EL (cell line): ENCODE measurements at regions not wholly inside any gene's neighbourhood (a gene's known extent, or its start where the extent isn't known, plus 50 kb on each side); places are given as distances from the start of the nearest gene placed in this dataset.

Experiments used
- DNase-seq: peaks from one replicate; pipeline ENCODE4 v3.0.0-alpha.2; 2016

GRCh38 chr7:156116514-156117215 is 304.4 kb upstream of the SHH start:
- no peak for DNase-seq

GRCh38 chr7:156115582-156115981 is 303.3 kb upstream of the SHH start:
- no peak for DNase-seq

DNA sequence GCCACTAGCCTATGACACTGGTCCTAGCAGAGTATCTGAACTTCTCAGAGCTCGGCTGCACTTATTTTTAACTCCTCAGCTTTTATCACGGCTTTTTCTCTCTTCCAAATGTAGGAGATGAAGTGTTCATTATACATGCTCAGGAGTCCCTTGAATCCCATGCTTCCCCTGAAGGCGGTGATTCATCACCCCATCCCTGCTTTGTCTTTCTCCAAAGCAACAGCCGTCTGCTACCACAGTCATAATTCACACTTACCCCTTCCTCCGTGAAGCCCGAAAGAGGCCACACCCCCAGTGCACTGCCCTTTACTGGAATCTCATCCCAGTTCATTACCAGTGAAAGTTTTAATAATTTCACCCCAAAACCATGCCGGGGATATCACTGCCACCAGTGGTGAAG is 301.5 kb upstream of the SHH start:
- DNase-seq = no peak

GRCh38 chr7:156109988-156110387 is 297.7 kb upstream of the SHH start:
- DNase-seq = no peak

DNA sequence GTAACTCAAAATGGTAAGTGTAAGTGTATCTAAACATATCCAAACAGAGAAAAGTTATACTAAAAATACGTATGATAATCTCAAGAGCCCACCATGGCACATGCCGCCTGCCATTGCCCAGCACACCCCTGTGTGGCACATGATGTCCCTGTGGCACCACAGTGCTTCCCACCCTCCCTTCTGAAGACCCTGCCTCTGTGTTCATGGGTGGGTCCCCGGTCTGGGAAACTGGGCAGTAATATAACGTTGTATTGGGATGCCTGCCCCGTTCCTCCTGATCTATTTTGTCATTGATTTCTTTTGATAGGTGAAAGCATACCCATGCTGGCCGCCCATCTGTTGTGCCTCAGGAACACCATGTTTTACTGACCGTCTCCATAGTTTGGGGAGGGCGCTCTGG is 296.8 kb upstream of the SHH start:
- DNase-seq = no peak

GRCh38 chr7:156107957-156108356 is 295.7 kb upstream of the SHH start:
- no peak for DNase-seq

GRCh38 chr7:156106107-156106426 is 293.8 kb upstream of the SHH start:
- DNase-seq = no peak

DNA sequence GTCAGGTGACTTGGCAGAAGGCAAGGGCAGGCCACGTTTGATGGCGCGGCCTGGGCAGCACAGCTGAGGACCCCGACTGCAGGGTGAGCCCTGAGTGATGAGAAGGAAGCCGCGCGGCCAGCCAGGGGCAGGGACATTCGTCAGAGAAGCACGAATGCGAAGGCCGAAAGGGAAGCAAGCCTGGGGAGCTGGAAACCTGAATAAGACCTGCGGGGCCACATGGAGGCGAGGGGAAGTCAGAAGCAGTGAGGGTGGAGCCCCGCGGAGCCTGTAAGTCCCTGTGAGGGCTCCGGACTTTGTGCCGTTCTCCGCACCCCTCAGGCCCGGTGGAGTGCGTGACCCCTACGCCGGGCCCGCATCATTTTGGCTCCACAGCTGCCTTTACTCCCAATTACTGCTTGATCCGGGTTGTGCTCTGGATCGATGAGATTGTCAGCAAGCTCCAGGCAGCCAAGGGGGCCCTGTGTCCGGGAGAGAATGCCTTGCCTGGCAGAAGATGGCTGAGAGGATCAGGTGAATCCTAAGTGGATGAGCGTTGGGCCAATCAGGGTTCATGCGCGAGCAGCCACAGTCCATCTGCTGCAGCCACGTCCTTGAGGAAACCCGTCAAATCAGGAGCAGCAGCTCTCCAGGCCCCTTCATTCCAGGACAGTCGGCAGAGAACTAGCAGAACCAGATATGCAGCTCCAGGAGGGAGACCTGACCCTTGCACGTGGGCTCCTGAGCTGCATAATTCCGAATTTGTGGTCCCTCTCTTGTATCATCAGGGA is 293.3 kb upstream of the SHH start:
- no peak for DNase-seq

DNA sequence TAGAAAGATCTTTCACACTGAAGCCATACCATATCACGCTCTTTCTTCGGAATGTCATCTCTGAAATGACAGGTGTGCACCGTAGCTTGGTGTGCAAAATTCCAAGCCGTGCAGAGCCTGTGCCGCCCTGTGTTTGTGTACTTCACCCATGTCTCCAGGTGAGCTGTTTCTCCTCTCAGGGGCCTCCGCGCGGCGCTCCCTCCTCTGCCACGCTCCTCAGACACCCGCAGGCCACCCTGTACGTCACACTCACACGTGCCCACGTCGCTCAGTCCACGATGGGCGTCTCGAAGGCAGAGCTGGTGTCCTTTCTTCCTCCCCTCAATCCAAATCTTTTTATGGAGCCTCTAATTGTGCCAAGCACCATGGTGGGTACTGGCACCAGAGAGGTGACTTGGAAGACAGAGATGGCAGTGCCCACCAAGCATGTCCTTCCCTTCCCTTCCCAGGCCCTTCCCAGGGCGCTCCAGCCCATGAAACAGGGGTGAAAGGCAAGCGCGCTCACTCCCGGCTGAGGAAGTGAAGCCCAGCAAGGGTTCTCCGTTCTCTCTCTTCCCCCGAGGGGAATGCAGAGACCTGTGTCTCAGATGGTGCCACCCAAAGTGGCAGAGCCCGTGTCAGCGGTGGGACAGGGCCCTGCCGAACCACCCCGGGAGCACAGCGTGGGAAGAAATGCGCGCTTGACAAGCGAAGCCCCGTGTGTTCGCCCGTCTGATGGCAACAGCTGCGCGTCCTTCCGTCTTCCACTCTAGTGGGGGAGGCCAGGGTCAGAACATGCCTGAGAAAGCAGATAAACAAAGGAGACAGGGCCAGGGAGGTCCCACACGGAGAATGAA is 292.5 kb upstream of the SHH start:
- DNase-seq = no peak

DNA sequence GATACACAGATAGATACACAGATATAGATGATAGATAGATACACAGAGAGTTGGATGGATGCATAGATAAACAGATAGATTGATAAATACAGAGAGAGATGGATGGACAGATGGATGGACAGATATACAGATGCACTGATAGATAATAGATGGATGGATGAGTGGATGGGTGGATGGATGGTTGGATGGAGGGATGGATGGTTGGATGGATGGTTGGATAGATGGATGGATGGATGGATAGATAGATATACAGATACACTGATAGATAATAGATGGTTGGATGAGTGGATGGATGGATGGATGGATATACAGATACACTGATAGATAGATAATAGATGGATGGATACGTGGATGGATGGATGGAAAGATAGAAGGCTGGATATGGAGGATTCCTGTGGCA is 290.0 kb upstream of the SHH start:
- no peak for DNase-seq

- DNase-seq = no peak
These were observed 289.1 kb upstream of the SHH start for GRCh38 chr7:156101355-156101754.

DNA sequence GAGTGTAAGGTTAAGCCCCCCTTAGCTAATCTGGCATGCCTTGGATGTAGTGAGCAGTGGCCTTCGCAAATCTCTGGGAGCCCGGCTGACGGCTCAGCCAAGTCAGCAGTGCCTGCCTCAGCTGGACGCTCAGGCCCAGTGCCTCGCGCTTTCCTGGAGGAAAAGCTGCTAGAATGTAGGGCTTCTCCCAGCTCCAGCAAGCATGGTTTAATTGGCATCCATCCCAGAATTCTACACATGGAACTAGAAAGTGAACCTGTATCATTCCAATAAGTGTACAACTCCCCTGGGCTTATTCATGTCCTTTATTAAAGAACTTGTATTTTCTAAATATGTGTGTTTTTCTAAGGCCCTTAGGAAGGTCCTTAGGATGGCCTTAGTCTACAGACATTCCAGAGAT is 287.8 kb upstream of the SHH start:
- DNase-seq = no peak

DNA sequence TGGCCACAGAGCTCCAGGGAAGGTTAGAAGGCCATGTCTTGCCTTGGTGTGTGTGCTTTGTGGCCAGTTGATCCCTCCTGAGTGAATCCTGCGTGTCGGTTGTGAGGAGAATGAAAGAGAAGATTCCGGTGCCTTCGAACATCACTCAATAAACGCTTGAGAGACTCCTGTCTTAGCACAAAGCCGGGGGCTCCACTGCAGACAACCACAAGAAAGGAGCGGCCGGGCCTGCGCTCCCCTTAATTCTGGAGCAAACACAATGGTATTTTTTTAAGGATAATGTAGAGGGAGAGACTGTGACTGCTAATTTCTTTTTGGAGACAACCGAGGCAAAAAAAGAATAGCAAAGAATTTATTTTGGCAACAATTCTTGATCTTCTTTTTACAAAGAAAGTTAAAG is 286.8 kb upstream of the SHH start:
- DNase-seq = no peak

GRCh38 chr7:156096771-156097538 is 284.7 kb upstream of the SHH start:
- DNase-seq = no peak

- DNase-seq = no peak
These were observed 283.8 kb upstream of the SHH start for GRCh38 chr7:156095908-156096539.

- DNase-seq = no peak
These were observed 282.3 kb upstream of the SHH start for GRCh38 chr7:156094350-156095146.

DNA sequence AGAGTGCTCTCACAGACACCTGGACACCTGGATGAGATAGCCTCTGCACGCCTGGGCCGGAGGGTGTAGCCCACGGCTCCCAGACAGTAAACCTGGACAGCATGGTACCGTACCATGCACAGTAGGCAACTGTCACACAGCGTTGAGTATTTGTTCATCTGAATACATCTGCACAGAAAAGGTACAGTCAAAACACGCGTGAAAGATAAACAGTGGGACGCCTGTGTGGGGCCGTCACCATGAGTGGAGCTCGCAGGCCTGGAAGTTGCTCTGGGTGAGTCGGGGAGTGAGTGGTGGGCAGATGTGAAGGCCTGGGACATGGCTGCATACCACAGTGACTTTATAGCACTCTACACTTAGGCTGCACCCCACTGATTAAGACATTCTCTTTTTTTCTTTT is 280.0 kb upstream of the SHH start:
- no peak for DNase-seq

GRCh38 chr7:156091519-156092080 is 279.3 kb upstream of the SHH start:
- no peak for DNase-seq

DNA sequence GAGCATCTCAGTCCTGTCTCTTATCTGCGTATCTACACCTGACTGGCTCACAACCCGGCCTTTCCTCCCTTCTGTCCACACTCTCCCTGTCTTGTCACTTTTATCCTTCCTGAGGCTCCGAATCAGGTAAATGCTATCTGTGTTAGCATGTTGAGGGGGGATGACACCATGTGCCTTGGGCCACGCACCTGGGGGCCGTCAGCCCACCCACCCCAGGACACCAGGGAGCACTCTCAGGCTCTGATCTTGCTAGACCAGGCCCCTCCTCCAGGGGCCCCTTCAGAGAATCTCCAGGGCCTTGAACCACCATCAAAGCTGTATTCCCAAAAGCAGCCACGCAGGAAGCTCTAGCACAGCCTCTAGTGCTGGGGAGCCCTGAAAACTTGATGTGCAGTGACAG is 278.7 kb upstream of the SHH start:
- no peak for DNase-seq

DNA sequence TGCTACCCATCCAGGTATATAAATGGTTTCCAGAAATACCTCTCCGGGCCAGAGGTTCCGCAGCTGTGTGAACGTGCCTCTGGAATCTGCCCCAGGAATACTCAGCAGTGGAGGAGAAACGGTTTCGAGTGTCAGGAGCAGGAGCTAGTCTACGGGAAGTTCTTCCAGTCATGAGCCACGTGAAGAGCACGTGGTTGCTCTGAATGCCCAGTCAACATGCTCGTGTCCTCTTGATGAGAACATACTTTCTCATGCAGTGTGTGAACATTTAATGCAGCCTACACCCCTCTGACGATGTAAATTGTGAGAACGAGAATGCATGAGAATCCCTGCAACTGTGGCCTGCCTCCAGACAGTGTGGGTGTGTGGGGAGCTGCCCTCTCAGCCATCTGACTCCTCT is 277.0 kb upstream of the SHH start:
- DNase-seq = no peak

- no peak for DNase-seq
These were observed 275.9 kb upstream of the SHH start for GRCh38 chr7:156088115-156088514.
